T-helper 2 cell (primary cell): ENCODE measurements at regions not wholly inside any gene's neighbourhood (a gene's known extent, or its start where the extent isn't known, plus 50 kb on each side); places are given as distances from the start of the nearest gene placed in this dataset.
"Not testable (repeated sequence)": the region's sequence is repeated elsewhere in the genome, so short reads cannot be mapped to it uniquely, and the experiment has no call there.

Source experiments
- DNase-seq, 5 experiments: peaks; one replicate each; pipeline versions ENCODE4 v3.0.0 to v3.0.0-alpha.2; 2012 to 2022

- DNase-seq, result no peak
Observed at GRCh38 chr7:91717681-91718470, 162.6 kb downstream of the MTERF1 start.

- DNase-seq, result no peak
Observed at GRCh38 chr7:91719008-91719407, 161.5 kb downstream of the MTERF1 start.

- no peak for DNase-seq
Observed at GRCh38 chr7:91720260-91720937, 160.1 kb downstream of the MTERF1 start.

GRCh38 chr7:91722831-91723230, 157.7 kb downstream of the MTERF1 start:
- no peak for DNase-seq

GRCh38 chr7:91729046-91729445, 151.5 kb downstream of the MTERF1 start:
- DNase-seq, result not testable (repeated sequence)

GRCh38 chr7:91731976-91732375, 148.5 kb downstream of the MTERF1 start:
- DNase-seq, result no peak

GRCh38 chr7:91749418-91749817, 131.1 kb downstream of the MTERF1 start:
- no peak for DNase-seq

- no peak for DNase-seq
Observed at GRCh38 chr7:91750091-91750490, 130.4 kb downstream of the MTERF1 start.

- no peak for DNase-seq
Observed at GRCh38 chr7:91752102-91752501, 128.4 kb downstream of the MTERF1 start.

GRCh38 chr7:91754280-91754679, 126.2 kb downstream of the MTERF1 start:
- DNase-seq, result not testable (repeated sequence)

- DNase-seq, result not testable (repeated sequence)
Observed at GRCh38 chr7:91755121-91755520, 125.4 kb downstream of the MTERF1 start.

- no peak for DNase-seq
Observed at GRCh38 chr7:91759205-91759863, 121.2 kb downstream of the MTERF1 start.

- no peak for DNase-seq
Observed at GRCh38 chr7:91767820-91768219, 112.7 kb downstream of the MTERF1 start.

GRCh38 chr7:91771394-91771793, 109.1 kb downstream of the MTERF1 start:
- no peak for DNase-seq

- no peak for DNase-seq
Observed at GRCh38 chr7:91771921-91772815, 108.3 kb downstream of the MTERF1 start.

GRCh38 chr7:91776171-91776570, 104.3 kb downstream of the MTERF1 start:
- DNase-seq, result no peak

GRCh38 chr7:91777522-91777921, 103.0 kb downstream of the MTERF1 start:
- DNase-seq, result no peak

- no peak for DNase-seq
Observed at GRCh38 chr7:91778416-91778815, 102.1 kb downstream of the MTERF1 start.

GRCh38 chr7:91780521-91780920, 100.0 kb downstream of the MTERF1 start:
- DNase-seq, result no peak

GRCh38 chr7:91784469-91784868, 96.0 kb downstream of the MTERF1 start:
- DNase-seq, result peak in 1 of 5 experiments; percentile 5

GRCh38 chr7:91787931-91788330, 92.6 kb downstream of the MTERF1 start:
- DNase-seq, result no peak

GRCh38 chr7:91789086-91789485, 91.4 kb downstream of the MTERF1 start:
- no peak for DNase-seq

- DNase-seq, result no peak
Observed at GRCh38 chr7:91789558-91789957, 90.9 kb downstream of the MTERF1 start.
